ENCODE measurements at regions not wholly inside any gene's neighbourhood (a gene's known extent, or its start where the extent isn't known, plus 50 kb on each side); places are given as distances from the start of the nearest gene placed in this dataset.

- no peak for TF ChIP-seq POLR2A (IDR thresholded peaks at IDR 0.05)
- TF ChIP-seq, protein P1, sequence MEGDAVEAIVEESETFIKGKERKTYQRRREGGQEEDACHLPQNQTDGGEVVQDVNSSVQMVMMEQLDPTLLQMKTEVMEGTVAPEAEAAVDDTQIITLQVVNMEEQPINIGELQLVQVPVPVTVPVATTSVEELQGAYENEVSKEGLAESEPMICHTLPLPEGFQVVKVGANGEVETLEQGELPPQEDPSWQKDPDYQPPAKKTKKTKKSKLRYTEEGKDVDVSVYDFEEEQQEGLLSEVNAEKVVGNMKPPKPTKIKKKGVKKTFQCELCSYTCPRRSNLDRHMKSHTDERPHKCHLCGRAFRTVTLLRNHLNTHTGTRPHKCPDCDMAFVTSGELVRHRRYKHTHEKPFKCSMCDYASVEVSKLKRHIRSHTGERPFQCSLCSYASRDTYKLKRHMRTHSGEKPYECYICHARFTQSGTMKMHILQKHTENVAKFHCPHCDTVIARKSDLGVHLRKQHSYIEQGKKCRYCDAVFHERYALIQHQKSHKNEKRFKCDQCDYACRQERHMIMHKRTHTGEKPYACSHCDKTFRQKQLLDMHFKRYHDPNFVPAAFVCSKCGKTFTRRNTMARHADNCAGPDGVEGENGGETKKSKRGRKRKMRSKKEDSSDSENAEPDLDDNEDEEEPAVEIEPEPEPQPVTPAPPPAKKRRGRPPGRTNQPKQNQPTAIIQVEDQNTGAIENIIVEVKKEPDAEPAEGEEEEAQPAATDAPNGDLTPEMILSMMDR (IDR thresholded peaks at IDR 0.05 in 4 of 5, conservative IDR thresholded peaks at IDR 0.05 in 1 of 5), result no peak
Observed at GRCh38 chr7:69422574-69422985, 175.7 kb upstream of the AUTS2 start.

Measured in gastrocnemius medialis (tissue), 4 donors.